ENCODE measurements at regions not wholly inside any gene's neighbourhood (a gene's known extent, or its start where the extent isn't known, plus 50 kb on each side); places are given as distances from the start of the nearest gene placed in this dataset.

DNA sequence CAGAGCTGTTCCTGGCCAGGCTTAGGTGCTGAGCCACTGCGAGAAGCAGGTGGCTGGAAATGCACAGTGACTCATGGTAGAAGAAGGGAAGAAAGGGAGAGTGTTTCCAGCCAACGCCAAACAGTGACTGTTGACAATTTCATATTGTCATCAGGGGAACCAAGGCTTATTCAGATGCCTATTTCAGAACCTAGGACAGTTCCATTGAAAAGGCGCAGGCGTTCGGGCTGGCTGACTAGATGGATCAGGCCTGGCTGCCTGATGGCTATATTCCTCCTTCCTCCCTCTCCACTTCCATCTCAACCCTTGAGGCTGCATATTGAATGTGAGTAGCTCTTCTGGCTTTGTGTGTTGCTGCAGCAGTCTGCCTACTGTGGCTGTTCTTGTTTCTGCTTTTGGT, 73.0 kb upstream of the FRMPD4 start:
- TF ChIP-seq, protein P1, sequence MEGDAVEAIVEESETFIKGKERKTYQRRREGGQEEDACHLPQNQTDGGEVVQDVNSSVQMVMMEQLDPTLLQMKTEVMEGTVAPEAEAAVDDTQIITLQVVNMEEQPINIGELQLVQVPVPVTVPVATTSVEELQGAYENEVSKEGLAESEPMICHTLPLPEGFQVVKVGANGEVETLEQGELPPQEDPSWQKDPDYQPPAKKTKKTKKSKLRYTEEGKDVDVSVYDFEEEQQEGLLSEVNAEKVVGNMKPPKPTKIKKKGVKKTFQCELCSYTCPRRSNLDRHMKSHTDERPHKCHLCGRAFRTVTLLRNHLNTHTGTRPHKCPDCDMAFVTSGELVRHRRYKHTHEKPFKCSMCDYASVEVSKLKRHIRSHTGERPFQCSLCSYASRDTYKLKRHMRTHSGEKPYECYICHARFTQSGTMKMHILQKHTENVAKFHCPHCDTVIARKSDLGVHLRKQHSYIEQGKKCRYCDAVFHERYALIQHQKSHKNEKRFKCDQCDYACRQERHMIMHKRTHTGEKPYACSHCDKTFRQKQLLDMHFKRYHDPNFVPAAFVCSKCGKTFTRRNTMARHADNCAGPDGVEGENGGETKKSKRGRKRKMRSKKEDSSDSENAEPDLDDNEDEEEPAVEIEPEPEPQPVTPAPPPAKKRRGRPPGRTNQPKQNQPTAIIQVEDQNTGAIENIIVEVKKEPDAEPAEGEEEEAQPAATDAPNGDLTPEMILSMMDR (IDR thresholded peaks at IDR 0.05 in 4 of 5, conservative IDR thresholded peaks at IDR 0.05 in 1 of 5), result no peak
- no peak for TF ChIP-seq POLR2A (IDR thresholded peaks at IDR 0.05)

Data from gastrocnemius medialis (tissue), 4 donors.